Testis (tissue), 2 donors: ENCODE measurements at regions not wholly inside any gene's neighbourhood (a gene's known extent, or its start where the extent isn't known, plus 50 kb on each side); places are given as distances from the start of the nearest gene placed in this dataset.

Experiments used
- DNase-seq: peaks from one replicate; pipeline ENCODE4 v3.0.0-alpha.2; 2019
- H3K27ac ChIP-seq, 2 donors: fragments of 200-600 bp; sonication (generic); one replicate each; pipeline ENCODE4 v1.5.1; 2019
- H3K27me3 ChIP-seq: fragments of 200-600 bp; sonication (generic); one replicate; pipeline ENCODE4 v1.5.1; 2019
- H3K36me3 ChIP-seq: fragments of 200-600 bp; sonication (generic); one replicate; pipeline ENCODE4 v1.5.1; 2017; ENCODE audit warnings: low read depth; ENCODE audit errors: missing control alignments
- H3K4me1 ChIP-seq: fragments of 200-600 bp; sonication (generic); one replicate; pipeline ENCODE4 v1.5.1; 2019
- H3K4me3 ChIP-seq, 2 donors: fragments of 200-600 bp; sonication (generic); one replicate each; pipeline ENCODE4 v1.5.1; 2017 to 2019
- H3K9me3 ChIP-seq: fragments of 200-600 bp; sonication (generic); one replicate; pipeline ENCODE4 v1.5.1; 2017
- POLR2A ChIP-seq: fragments of 450-650 bp; IDR thresholded peaks from one replicate; pipeline ENCODE4 v1.6.1; 2017; ENCODE audit warnings: antibody characterized with exemption, mild to moderate bottlenecking, moderate library complexity
- WGBS, 2 donors: methylation state at CpG; one replicate each; pipeline ENCODE4 v1.1.5; 2018; 5-methylcytosine and 5-hydroxymethylcytosine counted together
- intact Hi-C: fragments of 100-400 bp; cut with DNase I; formaldehyde crosslinking; loops from one replicate; pipeline ENCODE4 v1.15.1; 2023; ENCODE audit warnings: low total_unique reads
- TF ChIP-seq, protein P1 (sequence below), 3 experiments: fragments of 450-650 bp in 2 of 3; fragments of 200-600 bp in 1 of 3; sonication (generic) in 1 of 3; IDR thresholded peaks; one replicate each; pipeline ENCODE4 v1.5.1; 2016 to 2019; ENCODE audit warnings: antibody characterized with exemption in 3 of 3, mild to moderate bottlenecking in 2 of 3, moderate library complexity in 1 of 3

DNA sequence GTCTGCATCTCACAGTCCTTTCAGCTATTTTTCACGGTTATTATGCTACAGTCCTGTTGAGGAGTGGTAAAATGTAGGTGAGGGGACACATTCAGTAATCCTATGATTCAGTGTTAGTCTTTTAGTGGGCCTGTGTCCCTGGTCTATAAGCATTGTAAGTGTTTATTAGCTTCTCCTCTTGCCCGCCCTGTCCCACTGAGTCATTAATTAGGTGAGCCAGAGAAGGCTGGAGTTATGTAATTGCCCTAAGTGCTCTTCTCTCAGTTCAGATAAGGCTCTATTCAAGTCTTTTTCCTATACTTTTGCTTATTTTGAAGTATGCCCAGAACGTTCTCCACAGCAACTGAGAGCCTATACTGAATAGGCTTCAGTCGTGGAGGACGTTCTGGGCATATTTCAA, 76.3 kb upstream of the ZRANB2 start:
- DNase-seq = no peak
- intact Hi-C loops = no loop called here
- 79 to 89% methylated on average over 5 of the region's 5 CpGs for WGBS, 2 donors
- no peaks in the 10 kb centered on the region for H3K27me3 ChIP-seq
- no peak for TF ChIP-seq POLR2A
- TF ChIP-seq, protein P1, sequence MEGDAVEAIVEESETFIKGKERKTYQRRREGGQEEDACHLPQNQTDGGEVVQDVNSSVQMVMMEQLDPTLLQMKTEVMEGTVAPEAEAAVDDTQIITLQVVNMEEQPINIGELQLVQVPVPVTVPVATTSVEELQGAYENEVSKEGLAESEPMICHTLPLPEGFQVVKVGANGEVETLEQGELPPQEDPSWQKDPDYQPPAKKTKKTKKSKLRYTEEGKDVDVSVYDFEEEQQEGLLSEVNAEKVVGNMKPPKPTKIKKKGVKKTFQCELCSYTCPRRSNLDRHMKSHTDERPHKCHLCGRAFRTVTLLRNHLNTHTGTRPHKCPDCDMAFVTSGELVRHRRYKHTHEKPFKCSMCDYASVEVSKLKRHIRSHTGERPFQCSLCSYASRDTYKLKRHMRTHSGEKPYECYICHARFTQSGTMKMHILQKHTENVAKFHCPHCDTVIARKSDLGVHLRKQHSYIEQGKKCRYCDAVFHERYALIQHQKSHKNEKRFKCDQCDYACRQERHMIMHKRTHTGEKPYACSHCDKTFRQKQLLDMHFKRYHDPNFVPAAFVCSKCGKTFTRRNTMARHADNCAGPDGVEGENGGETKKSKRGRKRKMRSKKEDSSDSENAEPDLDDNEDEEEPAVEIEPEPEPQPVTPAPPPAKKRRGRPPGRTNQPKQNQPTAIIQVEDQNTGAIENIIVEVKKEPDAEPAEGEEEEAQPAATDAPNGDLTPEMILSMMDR (IDR thresholded peaks at IDR 0.05) = no peak
- no peak overlapping the region for H3K27ac ChIP-seq
- no peaks in the 10 kb centered on the region for H3K9me3 ChIP-seq
- no peak overlapping the region for H3K4me3 ChIP-seq
- no peaks in the 10 kb centered on the region for H3K4me1 ChIP-seq
- H3K36me3 ChIP-seq = no peaks in the 10 kb centered on the region

DNA sequence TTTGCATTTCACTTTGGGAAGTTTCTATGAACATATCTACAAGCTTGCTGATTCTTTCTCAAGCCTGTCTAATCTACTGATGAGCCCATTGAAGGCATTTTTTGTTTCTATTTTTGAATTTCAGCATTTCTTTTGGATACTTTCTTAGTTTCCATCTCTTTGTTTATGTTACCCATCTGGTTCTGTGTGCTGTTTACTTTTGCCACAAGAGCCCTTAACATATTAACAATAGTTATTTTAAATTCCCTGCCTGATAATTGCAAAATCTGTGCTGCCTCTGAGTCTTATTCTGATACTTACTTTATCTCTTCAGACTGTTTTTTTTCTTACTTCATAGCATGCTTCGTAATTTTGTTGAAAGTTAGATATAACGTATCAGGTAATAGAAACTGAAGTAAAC, 75.8 kb upstream of the ZRANB2 start:
- no peaks in the 10 kb centered on the region for H3K36me3 ChIP-seq
- no peak overlapping the region for H3K4me3 ChIP-seq
- H3K27ac ChIP-seq = no peak overlapping the region
- no peaks in the 10 kb centered on the region for H3K27me3 ChIP-seq
- 34 to 49% methylated on average over 2 of the region's 2 CpGs for WGBS, 2 donors
- TF ChIP-seq POLR2A = no peak
- TF ChIP-seq, protein P1 (IDR thresholded peaks at IDR 0.05) = no peak
- DNase-seq = no peak
- intact Hi-C loops = no loop called here
- no peaks in the 10 kb centered on the region for H3K9me3 ChIP-seq
- H3K4me1 ChIP-seq = no peaks in the 10 kb centered on the region

DNA sequence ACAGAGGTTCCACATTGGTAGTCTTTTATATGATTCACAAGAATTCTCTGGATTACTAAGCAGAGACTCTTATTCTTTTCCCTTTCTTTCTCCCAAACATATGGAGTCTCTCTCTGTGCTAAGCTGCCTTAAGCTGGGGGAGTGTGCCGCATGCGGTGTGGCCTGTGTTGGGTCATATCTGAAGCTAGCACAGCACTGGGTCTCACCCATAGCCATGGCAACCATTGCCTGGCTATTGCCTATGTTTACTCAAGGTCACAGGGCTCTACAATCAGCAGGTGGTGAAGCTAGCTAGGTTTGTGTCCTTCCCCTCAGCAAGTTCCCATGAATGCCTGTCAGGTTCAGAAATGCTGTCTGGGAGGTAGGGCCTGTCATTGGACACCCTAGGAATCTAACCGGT, 73.6 kb upstream of the ZRANB2 start:
- Histone ChIP-seq H3K9me3 (no peaks in the 10 kb centered on the region), H3K4me1 (no peaks in the 10 kb centered on the region), H3K4me3 (no peak overlapping the region), H3K27ac (no peak overlapping the region), H3K36me3 (no peaks in the 10 kb centered on the region), H3K27me3 (no peaks in the 10 kb centered on the region)
- intact Hi-C loops = no loop called here
- no peak for DNase-seq
- 91% methylated on average over 3 of the region's 3 CpGs for WGBS, 2 donors
- no peak for TF ChIP-seq POLR2A
- TF ChIP-seq, protein P1 (IDR thresholded peaks at IDR 0.05) = no peak

DNA sequence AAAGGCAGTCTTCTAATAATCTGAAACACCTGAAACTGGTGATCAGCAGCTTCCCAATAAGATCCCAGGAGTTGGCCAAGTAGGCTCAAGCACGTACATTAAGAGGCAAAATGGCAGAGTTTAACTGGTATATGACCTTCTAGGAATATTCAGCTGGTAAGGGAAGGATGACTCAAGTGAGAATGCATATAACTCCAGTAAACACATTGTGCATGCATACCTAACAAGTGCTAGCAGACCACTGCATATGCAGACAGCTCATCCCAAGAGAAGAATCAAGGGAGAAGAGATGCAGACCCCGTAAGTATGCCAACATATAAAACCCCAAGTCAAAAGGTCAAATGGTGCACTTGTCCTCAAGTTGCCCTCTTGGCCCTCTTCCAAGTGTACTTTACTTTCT, 73.0 kb upstream of the ZRANB2 start:
- H3K36me3 ChIP-seq = no peaks in the 10 kb centered on the region
- H3K4me3 ChIP-seq = no peak overlapping the region
- H3K27ac ChIP-seq = no peak overlapping the region
- WGBS, 2 donors = 91 to 93% methylated on average over 2 of the region's 2 CpGs
- no peaks in the 10 kb centered on the region for H3K4me1 ChIP-seq
- DNase-seq = no peak
- intact Hi-C loops = no loop called here
- no peaks in the 10 kb centered on the region for H3K9me3 ChIP-seq
- no peaks in the 10 kb centered on the region for H3K27me3 ChIP-seq
- TF ChIP-seq, protein P1 (IDR thresholded peaks at IDR 0.05) = no peak
- no peak for TF ChIP-seq POLR2A

DNA sequence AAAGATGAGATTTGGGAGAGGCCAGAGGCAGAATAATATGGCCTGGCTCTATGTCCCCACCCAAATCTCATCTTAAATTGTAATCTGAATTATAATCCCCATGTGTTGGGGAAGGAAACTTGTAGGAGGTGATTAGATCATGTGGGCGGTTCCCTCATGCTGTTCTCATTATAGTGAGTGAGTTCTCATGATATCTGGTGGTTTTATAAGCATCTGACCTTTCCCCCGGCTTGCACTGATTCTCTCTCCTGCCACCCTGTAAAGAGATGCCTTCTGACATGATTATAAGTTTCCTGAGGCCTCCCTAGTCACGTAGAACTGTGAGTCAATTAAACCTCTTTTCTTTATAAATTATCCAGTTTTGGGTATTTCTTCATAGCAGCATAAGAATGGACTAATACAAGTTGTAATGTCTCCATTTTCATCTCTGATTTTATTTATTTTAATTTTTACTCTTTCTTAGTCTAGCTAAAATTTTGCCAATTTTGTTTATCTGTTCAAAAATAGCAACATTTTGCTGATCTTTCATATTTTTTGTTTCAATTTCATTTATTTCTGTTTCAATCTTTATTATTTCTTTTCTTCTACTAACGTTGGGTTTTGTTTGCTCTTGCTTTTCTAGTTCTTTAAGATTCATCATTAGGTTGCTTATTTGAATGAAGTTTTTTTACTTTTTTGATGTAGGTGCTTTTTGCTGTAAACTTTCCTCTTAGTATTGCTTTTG, 67.0 kb upstream of the ZRANB2 start:
- WGBS, 2 donors = 73 to 81% methylated on average over 4 of the region's 4 CpGs
- no peak overlapping the region for H3K27ac ChIP-seq
- intact Hi-C loops = no loop called here
- DNase-seq = no peak
- no peaks in the 10 kb centered on the region for H3K36me3 ChIP-seq
- H3K4me1 ChIP-seq = no peaks in the 10 kb centered on the region
- no peaks in the 10 kb centered on the region for H3K9me3 ChIP-seq
- no peaks in the 10 kb centered on the region for H3K27me3 ChIP-seq
- no peak overlapping the region for H3K4me3 ChIP-seq
- TF ChIP-seq, protein P1 (IDR thresholded peaks at IDR 0.05) = no peak
- TF ChIP-seq POLR2A = no peak
